GM13977 (cell line): ENCODE measurements at regions not wholly inside any gene's neighbourhood (a gene's known extent, or its start where the extent isn't known, plus 50 kb on each side); places are given as distances from the start of the nearest gene placed in this dataset.

Source experiments
- DNase-seq: peaks from one replicate; pipeline ENCODE4 v3.0.0; 2012; ENCODE audit warnings: low spot score
- in situ Hi-C: fragments of 300-500 bp; cut with MboI; formaldehyde crosslinking; loops from one replicate; pipeline ENCODE4 v1.12.0; 2022; ENCODE audit warnings: low sequenced_read_pairs, low pct_unique_long_range_greater_than_20kb, mixed read lengths, inconsistent platforms; ENCODE audit not compliant: unreplicated experiment
- TF ChIP-seq, protein P1 (sequence below): IDR thresholded peaks from 2 replicates; pipeline ENCODE4 v1.5.1; 2012; ENCODE audit warnings: mild to moderate bottlenecking, control low read depth; ENCODE audit not compliant: insufficient read depth; ENCODE audit errors: extremely low read depth, missing control alignments

DNA sequence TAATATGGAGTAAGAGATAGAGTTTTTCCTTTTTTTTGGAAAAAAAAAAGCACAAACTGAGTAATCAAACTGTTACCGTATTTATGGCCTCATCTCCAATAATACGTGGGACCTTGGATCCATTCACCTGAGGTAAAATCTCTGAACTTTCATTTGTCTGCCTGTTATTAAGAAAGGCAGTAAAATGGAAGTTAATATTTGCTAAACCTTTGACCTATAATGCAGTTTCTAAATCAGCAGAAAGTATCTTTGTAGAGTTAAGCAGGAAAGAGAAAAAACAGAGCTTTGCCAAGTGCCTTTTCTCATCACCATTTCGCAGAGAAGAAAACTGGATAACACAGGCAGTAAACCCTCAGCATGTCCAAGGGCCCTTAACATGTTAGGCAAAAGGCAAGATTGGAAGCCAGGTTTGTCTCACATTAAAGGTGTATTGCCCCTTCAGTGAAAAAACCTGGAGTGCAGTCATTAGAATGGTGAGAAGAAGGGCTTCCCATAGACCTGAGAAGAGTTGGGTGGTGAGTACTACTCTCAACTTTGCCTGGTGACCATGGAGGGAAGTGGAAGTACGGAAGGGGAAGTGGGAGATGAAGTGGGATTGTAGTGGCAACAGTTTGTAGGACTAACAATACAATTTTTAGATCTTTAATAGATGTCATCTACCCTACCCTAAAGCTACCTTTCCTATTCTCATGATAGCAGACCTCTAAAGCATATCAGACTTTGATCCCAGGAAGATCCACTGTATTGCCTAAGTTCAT is 65.4 kb upstream of the GRAMD2B start:
- TF ChIP-seq, protein P1, sequence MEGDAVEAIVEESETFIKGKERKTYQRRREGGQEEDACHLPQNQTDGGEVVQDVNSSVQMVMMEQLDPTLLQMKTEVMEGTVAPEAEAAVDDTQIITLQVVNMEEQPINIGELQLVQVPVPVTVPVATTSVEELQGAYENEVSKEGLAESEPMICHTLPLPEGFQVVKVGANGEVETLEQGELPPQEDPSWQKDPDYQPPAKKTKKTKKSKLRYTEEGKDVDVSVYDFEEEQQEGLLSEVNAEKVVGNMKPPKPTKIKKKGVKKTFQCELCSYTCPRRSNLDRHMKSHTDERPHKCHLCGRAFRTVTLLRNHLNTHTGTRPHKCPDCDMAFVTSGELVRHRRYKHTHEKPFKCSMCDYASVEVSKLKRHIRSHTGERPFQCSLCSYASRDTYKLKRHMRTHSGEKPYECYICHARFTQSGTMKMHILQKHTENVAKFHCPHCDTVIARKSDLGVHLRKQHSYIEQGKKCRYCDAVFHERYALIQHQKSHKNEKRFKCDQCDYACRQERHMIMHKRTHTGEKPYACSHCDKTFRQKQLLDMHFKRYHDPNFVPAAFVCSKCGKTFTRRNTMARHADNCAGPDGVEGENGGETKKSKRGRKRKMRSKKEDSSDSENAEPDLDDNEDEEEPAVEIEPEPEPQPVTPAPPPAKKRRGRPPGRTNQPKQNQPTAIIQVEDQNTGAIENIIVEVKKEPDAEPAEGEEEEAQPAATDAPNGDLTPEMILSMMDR: no peak
- no peak for DNase-seq
- in situ Hi-C loops: loop anchor here (5.0 kb wide), 1 partner anchor 180 kb away; no protein-coding TSS in a partner anchor

DNA sequence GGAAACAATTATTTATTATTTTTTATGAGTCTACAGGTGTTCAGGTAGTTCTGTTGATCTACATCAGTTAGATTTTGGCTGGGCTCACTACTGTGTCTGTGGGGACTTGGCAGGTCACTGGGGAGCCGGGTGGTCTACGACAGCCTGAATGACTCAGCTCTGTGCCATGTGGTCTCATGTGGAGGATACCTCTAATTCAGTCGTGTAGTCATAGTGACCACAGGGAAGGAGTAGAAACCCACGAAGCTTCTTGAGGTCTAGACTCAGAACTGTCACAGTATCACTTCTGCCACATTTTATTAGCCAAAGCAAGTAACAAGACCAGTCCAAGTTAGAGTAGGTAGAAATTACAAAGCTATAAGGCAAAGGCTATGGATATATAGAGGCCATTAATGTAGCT is 64.7 kb upstream of the GRAMD2B start:
- in situ Hi-C loops: loop anchor here (5.0 kb wide), 1 partner anchor 179 kb away; no protein-coding TSS in a partner anchor
- peak; percentile 26 for DNase-seq
- TF ChIP-seq, protein P1: no peak

DNA sequence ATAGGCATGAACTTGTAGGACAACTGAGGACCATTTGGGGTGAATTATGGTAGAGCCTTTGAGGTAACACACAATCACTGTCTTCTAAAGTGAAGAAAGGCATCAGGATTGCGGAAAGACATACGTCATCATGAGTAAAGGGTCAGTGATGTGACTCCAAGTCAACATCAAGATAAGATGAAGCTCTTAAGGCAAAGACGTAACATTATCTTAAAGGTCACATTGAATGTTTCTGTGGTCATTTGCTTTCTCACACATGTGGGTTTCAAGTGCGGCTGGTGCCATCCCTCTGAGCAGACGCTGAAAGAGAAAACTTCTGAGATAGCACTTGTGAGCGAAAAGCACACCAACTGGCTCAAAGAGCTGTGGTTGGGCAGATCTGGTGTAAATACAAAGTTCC is 63.3 kb upstream of the GRAMD2B start:
- no peak for DNase-seq
- TF ChIP-seq, protein P1: no peak
- in situ Hi-C loops: loop anchor here (5.0 kb wide), 1 partner anchor 177 kb away; no protein-coding TSS in a partner anchor

DNA sequence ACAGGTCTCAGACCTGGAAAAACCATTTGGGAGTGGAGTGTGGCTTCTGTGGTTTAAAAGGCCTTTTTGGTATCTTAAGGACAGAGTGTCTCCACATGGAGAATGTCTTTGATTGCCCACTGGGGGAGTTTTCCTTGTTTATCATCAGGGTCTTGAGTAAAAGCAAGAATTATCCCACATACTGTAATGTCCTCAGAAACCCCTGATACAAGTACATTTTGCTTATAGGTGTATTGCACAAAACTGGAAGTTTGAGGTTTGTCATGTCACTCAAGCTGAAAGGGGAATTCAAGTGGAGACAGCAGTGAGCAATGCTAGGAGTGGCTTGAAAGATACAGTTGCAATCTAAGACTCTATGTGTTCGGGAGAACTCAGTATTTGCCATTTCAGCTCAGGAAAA is 62.7 kb upstream of the GRAMD2B start:
- in situ Hi-C loops: no loop called here
- no peak for DNase-seq
- TF ChIP-seq, protein P1: no peak

DNA sequence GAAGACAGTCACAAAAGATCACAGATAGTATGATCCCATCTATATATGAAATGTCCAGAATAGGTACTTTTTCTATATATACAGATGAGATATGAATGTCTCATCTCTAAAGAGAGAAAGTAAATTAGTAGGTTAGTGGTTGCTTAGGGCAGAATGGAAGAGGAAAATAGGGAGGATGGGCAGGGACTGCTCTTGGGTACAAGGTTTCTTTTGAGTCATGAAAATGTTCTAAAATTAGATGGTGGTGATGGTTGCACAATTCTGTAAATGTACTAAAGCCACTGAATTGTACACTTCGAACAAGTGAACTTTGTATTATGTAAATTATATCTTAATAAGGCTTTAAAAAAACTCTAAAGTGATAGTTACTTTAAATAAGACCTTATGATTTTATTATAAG is 59.6 kb upstream of the GRAMD2B start:
- in situ Hi-C loops: no loop called here
- DNase-seq: no peak
- TF ChIP-seq, protein P1: no peak

DNA sequence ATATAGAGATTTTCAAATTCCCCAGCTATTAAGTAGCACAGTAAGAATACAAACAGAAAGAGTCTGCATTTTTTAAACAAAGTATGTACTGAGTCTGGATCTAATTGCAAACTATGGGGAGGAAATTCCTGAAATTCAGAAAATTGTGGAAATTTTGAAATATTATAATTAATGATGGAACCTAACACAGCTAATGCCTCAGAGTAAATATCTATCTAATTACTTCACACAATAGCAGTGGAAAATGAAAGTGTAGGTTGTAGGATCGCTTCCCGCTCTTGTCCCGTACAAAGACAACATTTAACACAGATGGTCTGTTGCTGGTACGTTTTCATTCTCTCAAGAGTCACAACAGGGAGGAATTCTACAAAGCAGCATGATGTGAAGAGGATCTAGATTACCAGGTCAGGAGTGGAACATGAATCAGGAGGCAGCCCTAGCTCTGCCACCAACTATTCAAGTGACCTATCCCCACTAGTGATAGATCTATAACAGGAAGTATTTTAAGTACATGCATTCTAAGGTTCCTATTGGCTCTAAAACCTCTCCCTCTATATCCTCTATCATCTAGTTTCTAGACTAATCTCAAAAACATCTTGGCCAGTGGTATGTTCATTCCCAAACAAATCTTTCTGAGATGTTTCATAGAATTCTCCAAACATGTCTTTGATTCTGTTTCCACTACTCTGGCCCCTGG is 58.9 kb upstream of the GRAMD2B start:
- in situ Hi-C loops: no loop called here
- TF ChIP-seq, protein P1: no peak
- no peak for DNase-seq
